GM13976 (cell line): ENCODE measurements at regions not wholly inside any gene's neighbourhood (a gene's known extent, or its start where the extent isn't known, plus 50 kb on each side); places are given as distances from the start of the nearest gene placed in this dataset.
A peak's percentile ranks its signal among the peaks of the same experiment; 100 is the strongest.

Experiments used
- DNase-seq: peaks from one replicate; pipeline ENCODE4 v3.0.0; 2012; ENCODE audit warnings: low spot score
- in situ Hi-C: fragments of 300-500 bp; cut with MboI; formaldehyde crosslinking; loops from one replicate; pipeline ENCODE4 v1.12.0; 2022; ENCODE audit warnings: low sequenced_read_pairs, mixed read lengths, inconsistent platforms; ENCODE audit not compliant: unreplicated experiment
- TF ChIP-seq, protein P1 (sequence below): IDR thresholded peaks from 2 replicates; pipeline ENCODE4 v1.5.1; 2012; ENCODE audit warnings: borderline replicate concordance, mild to moderate bottlenecking; ENCODE audit not compliant: insufficient read depth; ENCODE audit errors: extremely low read depth, missing control alignments, control extremely low read depth

DNA sequence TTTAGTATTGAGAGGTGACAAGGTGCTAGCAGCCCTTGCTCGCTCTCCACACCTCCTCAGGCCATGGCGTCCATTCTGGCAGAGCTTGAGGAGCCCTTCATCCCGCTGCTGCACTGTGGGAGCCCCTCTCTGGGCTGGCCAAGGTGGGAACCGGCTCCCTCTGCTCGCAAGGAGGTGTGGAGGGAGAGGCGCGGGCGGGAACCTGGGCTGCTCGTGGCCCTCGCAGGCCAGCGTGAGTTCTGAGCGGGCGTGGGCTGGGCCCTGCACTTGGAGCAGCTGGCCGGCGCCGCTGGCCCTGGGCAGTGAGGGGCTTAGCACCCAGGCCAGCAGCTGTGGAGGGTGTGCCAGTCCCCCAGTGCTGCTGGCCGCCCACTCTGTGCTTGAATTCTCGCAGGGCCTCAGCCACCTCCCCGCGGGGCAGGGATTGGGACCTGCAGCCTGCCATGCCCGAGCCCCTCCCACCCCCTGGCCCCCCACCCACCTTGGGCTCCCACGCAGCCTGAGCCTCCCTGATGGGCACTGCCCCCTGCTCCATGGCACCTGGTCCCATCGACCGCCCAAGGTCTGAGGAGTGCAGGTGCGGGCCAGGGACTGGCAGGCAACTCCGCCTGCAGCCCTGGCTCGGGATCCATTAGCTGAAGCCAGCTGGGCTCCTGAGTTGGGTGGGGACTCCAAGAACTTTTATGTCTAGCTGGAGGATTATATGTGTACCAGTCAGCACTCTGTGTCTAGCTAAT lies 785.2 kb downstream of the DIPK2A start:
- DNase-seq, result no peak
- in situ Hi-C loops, result no loop called here
- TF ChIP-seq, protein P1, sequence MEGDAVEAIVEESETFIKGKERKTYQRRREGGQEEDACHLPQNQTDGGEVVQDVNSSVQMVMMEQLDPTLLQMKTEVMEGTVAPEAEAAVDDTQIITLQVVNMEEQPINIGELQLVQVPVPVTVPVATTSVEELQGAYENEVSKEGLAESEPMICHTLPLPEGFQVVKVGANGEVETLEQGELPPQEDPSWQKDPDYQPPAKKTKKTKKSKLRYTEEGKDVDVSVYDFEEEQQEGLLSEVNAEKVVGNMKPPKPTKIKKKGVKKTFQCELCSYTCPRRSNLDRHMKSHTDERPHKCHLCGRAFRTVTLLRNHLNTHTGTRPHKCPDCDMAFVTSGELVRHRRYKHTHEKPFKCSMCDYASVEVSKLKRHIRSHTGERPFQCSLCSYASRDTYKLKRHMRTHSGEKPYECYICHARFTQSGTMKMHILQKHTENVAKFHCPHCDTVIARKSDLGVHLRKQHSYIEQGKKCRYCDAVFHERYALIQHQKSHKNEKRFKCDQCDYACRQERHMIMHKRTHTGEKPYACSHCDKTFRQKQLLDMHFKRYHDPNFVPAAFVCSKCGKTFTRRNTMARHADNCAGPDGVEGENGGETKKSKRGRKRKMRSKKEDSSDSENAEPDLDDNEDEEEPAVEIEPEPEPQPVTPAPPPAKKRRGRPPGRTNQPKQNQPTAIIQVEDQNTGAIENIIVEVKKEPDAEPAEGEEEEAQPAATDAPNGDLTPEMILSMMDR, result no peak

DNA sequence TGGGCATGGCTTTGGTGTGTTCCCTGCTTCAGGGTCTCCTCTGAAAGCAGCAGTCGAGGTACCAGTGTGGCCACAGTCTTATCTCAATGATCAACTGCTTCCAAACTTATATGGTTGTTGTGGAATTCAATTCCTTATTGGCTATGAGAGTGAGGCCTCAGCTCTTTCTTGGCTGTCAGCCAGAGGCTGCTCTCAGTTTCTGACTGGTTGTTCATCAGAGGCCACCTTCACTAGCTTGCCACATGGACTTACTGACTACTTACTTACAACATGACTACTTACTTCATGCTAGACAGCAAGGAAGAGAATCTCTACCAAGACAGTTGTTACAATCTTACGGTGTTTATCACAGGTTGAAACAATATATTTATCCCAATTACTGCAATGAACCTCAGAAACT lies 789.2 kb downstream of the DIPK2A start:
- TF ChIP-seq, protein P1, result no peak
- in situ Hi-C loops, result no loop called here
- no peak for DNase-seq

DNA sequence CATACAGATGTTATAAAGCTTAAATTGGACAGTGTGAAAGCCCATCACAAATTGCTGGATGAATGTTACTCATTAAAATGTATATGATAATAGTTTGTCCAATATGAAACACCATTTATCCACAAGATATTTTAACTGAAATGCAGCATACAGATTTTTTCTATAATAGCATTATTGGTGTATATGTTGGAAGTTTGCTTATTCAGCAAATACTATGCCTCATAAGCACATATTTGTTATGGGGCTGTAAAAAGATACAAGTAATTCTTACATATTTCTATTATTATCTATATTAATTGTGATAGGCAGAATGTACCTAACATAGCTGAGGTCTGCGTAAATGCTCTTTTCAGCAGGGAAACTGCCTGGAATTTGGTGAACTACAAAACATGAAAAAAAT lies 790.5 kb downstream of the DIPK2A start:
- DNase-seq, result no peak
- TF ChIP-seq, protein P1, result no peak
- in situ Hi-C loops, result no loop called here

DNA sequence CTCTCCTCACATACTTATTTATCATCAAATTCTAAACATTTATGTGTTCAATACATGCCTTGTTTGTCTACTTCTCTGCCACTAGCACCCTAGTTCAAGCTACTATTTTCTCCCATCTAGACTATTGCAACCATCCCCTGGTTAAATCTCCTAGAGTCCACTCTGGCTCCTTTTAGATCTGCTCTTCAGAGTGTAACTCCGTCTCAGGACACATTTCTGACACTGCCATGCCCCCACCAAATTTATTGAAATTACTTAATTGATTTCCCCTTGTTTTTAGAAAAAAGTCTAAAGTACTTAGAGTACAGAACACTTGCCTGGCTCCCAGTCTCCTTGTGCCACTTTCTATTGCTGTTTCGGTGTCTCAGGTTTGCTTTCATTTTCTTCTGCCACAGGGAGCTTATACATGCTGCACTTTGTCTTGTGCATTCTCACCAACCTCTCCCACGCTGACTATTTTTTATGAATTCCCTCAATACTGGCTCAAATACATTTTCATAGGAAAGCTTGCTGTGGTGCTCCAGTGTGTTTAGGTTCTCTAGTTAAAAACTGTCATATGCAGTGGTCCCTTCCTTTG lies 792.3 kb downstream of the DIPK2A start:
- TF ChIP-seq, protein P1, result no peak
- in situ Hi-C loops, result no loop called here
- no peak for DNase-seq

DNA sequence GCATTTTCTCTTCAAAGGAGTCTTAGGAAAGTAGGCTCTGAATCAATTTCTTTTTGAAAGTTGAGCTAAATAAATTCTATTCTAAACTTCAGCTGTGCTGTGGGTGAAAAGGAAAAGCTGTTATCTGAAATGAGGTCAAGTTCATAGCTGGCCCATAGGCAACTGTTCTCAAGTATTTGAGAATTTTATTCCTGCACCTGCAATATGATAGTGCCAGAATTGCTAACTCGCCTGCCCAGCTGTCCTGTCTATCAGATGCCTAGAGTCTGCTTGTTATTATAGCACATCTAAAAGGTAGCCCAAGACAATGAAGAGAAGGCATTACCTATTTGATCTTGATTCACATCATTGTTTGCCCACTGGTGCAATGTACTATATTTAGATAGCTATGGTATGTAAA lies 798.7 kb downstream of the DIPK2A start:
- TF ChIP-seq, protein P1, result no peak
- DNase-seq, result no peak
- in situ Hi-C loops, result no loop called here

DNA sequence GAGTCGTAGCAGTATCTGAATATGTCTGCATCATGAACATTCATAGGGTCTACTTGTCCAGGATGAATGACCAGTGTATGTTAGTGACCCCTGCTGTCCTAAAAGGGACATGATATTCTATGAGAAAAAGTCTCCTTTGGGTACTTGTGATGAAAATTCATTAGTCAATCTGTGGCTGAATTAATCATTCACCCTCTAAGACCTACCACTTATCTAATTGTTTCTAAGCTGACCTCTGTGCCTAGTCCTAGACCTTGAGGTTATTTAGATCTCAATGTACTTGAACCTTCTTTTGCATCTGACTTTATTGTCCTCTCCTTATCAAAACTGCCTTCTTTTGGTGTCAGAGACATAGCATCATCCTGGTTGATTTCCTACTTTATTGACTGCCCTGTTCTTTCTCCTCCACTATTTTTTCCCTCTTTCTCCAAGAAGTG lies 799.3 kb downstream of the DIPK2A start:
- TF ChIP-seq, protein P1, result peak; percentile 38
- DNase-seq, result no peak
- in situ Hi-C loops, result no loop called here

DNA sequence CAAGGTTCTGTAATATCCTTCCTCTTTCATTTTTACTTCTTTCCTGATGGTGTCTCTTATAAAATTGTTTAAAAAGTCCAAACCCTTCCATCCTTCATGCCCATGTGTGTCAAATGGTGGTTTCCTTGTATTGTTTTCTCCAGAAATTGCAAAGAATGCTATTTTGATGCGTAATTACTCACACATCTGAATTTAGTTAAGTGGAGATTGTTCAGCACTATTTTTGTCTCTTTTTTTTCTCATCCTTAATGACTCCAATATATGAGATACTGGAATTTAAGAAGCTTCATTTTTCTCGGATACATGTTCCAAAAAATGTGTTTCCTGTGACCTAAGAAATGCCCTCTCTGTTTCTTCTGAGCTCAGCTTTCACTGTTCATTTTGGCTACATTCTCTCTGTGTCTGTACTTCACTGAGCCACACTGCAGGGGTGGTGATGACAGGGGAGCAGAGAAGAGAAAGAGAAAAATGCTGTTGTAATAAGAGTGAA lies 799.8 kb downstream of the DIPK2A start:
- in situ Hi-C loops, result no loop called here
- no peak for DNase-seq

More for the DNA sequence above, 799.8 kb downstream of the DIPK2A start:
- TF ChIP-seq, protein P1, result no peak
